Sigmoid colon (tissue), 6 donors: ENCODE measurements at regions not wholly inside any gene's neighbourhood (a gene's known extent, or its start where the extent isn't known, plus 50 kb on each side); places are given as distances from the start of the nearest gene placed in this dataset.
A peak's percentile ranks its signal among the peaks of the same experiment; 100 is the strongest.
"Not testable (repeated sequence)": the region's sequence is repeated elsewhere in the genome, so short reads cannot be mapped to it uniquely, and the experiment has no call there.

Experiments used
- DNase-seq: peaks from one replicate; pipeline ENCODE4 v3.0.0-alpha.2; 2019
- H3K27ac ChIP-seq, 4 donors: fragments of 200-600 bp; sonication (generic); one replicate each; pipeline ENCODE4 v1.5.1; 2016 to 2019; ENCODE audit warnings: mild to moderate bottlenecking in 1 of 4
- H3K27me3 ChIP-seq, 3 donors: fragments of 200-600 bp; sonication (generic); one replicate each; pipeline ENCODE4 v1.5.1; 2019; ENCODE audit warnings: mild to moderate bottlenecking in 1 of 3
- H3K36me3 ChIP-seq, 4 donors: fragments of 200-600 bp; sonication (generic); one replicate each; pipeline ENCODE4 v1.5.1; 2016 to 2019
- H3K4me1 ChIP-seq, 4 donors: fragments of 200-600 bp; sonication (generic); one replicate each; pipeline ENCODE4 v1.5.1; 2017 to 2019
- H3K4me3 ChIP-seq, 4 donors: fragments of 200-600 bp; sonication (generic); one replicate each; pipeline ENCODE4 v1.5.1; 2017 to 2019; ENCODE audit warnings: mild to moderate bottlenecking in 2 of 4, moderate library complexity in 1 of 4
- H3K9me3 ChIP-seq, 4 donors: fragments of 200-600 bp in 3 of 4; sonication (generic) in 3 of 4; one replicate each; pipeline versions ENCODE4 v1.5.1 to v1.6.1; 2013 to 2019
- EP300 ChIP-seq, 4 donors: sonication (generic); formaldehyde crosslinking; IDR thresholded peaks; one replicate each; pipeline ENCODE4 v1.6.1; 2017; ENCODE audit warnings: antibody characterized with exemption in 4 of 4
- POLR2AphosphoS5 ChIP-seq, 4 donors: sonication (generic); formaldehyde crosslinking; IDR thresholded peaks; one replicate each; pipeline ENCODE4 v1.6.1; 2017; ENCODE audit warnings: antibody characterized with exemption in 4 of 4
- WGBS, 2 donors: extraction: QIAGEN DNeasy Blood & Tissue Kit; methylation state at CpG; one replicate each; pipeline ENCODE4 v1.1.7; 2013; 5-methylcytosine and 5-hydroxymethylcytosine counted together
- intact Hi-C: fragments of 100-400 bp; cut with DNase I; formaldehyde crosslinking; loops from one replicate; pipeline ENCODE4 v1.15.1; 2023
- TF ChIP-seq, protein P1 (sequence below), 4 experiments: fragments of 450-650 bp in 3 of 4; fragments of 200-600 bp in 1 of 4; IDR thresholded peaks; one replicate each; pipeline ENCODE4 v1.5.1; 2016 to 2019; ENCODE audit warnings: antibody characterized with exemption in 4 of 4, mild to moderate bottlenecking in 3 of 4, moderate library complexity in 2 of 4
- donor health status: healthy with polysubstance abuse.
- donor health status: healthy.

DNA sequence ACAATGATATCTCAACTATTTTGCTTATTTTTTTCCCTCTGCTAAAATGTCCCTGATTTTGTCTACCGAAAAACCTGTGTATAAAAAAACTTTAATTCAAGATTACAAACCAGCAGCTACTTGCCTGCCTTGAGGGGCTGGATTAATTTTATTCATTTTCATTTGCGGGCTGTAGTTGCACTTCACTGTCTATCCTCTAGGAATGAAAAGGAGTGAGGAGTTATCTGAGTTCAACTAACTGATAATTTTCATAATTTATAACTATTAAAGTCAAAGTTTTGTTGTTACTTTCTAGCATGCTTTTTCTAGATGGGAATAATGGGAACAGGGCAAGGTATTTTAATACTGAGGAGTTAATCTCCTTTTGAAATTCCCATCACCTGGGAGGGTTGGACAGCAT lies 50.3 kb upstream of the AGTPBP1 start:
- H3K4me1 ChIP-seq, H3K27me3 ChIP-seq, DNase-seq, intact Hi-C loops, H3K4me3 ChIP-seq, H3K9me3 ChIP-seq, H3K27ac ChIP-seq, H3K36me3 ChIP-seq: not testable (repeated sequence)
- WGBS, 2 donors: 80 to 87% methylated on average over 2 of the region's 2 CpGs

DNA sequence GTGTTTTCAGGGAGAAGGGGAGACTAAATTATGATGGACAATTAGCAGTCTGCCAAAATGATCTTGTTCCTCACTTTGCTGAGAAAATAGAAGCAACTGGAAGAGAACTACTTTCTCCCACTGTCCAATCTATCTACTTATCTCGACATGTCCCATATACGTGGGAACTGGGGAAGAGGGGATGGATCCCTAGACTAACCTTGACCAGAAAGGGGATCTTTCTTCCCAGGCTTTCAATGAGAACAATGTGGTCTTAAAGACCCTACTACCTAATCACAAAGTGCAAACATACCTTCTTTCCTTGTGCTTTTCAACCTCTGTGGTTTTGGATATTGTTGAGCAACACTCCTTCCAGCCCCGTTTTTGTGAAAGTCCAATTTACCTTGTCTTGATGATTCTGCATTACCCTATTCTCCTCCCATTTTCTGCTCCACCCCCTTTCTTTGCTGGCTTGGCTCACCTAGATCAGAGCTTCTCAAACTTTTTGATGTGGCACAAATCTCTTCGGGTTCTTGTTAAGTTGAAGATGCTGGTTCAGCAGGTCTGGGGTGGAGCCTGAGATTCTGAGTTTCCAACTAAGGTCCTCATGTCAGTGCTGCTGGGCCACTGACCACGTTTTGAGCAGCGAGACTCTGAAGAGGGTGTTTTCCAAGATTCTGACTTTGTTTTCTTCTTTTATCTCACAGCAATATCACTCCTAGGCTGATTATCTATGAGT lies 61.4 kb upstream of the AGTPBP1 start:
- H3K27ac ChIP-seq: peak overlapping the region in 1 of 4 donors; percentile 90
- H3K27me3 ChIP-seq, H3K36me3 ChIP-seq, intact Hi-C loops, DNase-seq, H3K4me3 ChIP-seq, H3K9me3 ChIP-seq: not testable (repeated sequence)
- H3K4me1 ChIP-seq: peaks cover 0 to 22% (median 18%) of the 10 kb centered on the region in 4 donors
- 65 to 66% methylated on average over 6 of the region's 6 CpGs for WGBS, 2 donors

DNA sequence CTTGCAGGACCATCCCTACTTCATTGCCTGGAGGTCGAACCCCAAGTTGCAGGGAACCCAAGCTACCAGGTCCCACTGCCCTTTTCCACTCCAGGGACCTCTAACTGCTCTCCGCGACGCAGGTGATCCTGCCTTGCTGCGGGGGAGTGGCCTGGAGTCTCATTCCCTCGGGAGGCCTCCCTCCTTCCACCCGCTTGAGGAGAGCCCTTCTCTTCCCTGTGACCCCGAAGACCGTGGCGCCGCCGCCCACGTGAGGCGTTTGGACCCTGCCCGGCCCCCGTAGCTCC lies 63.0 kb upstream of the AGTPBP1 start:
- Histone ChIP-seq H3K4me1 (peaks cover 0 to 25% (median 18%) of the 10 kb centered on the region in 4 donors), H3K4me3 (peak overlapping the region; percentile 65 to 92 (median 73)), H3K27ac (peak overlapping the region; percentile 88 to 95 (median 90)), H3K36me3 (peaks cover 0 to 17% (median 1%) of the 10 kb centered on the region in 4 donors)
- DNase-seq, H3K9me3 ChIP-seq, H3K27me3 ChIP-seq: not testable (repeated sequence)
- WGBS, 2 donors: 1 to 3% methylated on average over 16 of the region's 16 CpGs
- intact Hi-C loops: loop anchor here (5.0 kb wide), 2 partner anchors 62 to 138 kb away; partner anchors contain the start of genes AGTPBP1 and NAA35
- TF ChIP-seq POLR2AphosphoS5 (IDR thresholded peaks at IDR 0.05) (peak in 1 of 4 donors; percentile 39), EP300 (IDR thresholded peaks at IDR 0.05) (peak in 1 of 4 donors; percentile 8)

DNA sequence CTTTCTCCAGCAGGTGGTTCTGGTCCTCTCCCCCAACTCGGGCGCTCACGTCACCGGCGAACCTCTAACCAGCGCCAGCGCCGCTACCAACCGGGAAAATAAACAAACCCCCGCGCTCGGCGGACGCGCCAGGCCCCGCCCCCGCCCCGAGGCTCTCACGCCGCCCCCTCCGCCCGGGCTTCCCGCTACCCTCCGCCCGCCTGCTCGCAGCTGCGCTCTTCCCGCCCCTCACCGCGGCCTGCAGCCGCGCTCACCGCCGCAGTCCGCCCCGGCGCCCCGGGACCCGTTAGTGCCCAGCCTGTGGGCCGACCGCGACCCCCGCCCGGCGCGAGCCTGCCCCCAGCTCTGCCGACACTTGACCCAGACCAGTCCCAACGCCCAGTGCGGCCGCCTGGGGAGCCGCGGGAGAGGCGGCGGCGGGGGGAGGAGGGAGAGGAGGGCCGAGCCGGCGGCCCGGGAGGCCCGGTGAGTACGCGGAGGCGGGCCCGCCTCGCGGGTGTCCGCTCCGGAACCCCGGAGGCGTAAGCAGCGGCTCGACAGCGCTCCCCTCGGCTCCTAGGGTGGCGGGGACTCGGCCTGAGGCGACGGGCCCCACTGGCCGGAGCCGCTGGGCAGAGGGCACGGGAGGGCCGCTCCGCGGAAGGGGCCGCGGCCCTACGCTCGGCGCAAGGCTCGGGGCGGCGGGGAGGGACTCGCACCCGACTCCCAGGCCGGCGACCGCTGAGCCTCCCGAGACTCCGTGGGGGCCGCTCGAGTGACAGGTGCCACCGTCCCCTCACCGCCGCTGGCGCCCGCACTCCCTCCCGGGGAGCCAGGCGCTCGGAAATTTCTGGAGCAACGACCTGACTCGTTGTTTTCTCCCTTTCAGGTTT lies 63.6 kb upstream of the AGTPBP1 start:
- Histone ChIP-seq H3K36me3 (peaks cover 0 to 17% (median 1%) of the 10 kb centered on the region in 4 donors), H3K4me3 (peak overlapping the region; percentile 65 to 92 (median 73)), H3K4me1 (peaks cover 0 to 25% (median 18%) of the 10 kb centered on the region in 4 donors), H3K27ac (peak overlapping the region; percentile 88 to 95 (median 90))
- peak; percentile 93 for DNase-seq
- intact Hi-C loops: loop anchor here (5.0 kb wide), 2 partner anchors 63 to 137 kb away; partner anchors contain the start of genes AGTPBP1 and NAA35
- TF ChIP-seq, protein P1, sequence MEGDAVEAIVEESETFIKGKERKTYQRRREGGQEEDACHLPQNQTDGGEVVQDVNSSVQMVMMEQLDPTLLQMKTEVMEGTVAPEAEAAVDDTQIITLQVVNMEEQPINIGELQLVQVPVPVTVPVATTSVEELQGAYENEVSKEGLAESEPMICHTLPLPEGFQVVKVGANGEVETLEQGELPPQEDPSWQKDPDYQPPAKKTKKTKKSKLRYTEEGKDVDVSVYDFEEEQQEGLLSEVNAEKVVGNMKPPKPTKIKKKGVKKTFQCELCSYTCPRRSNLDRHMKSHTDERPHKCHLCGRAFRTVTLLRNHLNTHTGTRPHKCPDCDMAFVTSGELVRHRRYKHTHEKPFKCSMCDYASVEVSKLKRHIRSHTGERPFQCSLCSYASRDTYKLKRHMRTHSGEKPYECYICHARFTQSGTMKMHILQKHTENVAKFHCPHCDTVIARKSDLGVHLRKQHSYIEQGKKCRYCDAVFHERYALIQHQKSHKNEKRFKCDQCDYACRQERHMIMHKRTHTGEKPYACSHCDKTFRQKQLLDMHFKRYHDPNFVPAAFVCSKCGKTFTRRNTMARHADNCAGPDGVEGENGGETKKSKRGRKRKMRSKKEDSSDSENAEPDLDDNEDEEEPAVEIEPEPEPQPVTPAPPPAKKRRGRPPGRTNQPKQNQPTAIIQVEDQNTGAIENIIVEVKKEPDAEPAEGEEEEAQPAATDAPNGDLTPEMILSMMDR (IDR thresholded peaks at IDR 0.05): peak in 1 of 4 experiments; percentile 18
- peak in 1 of 4 donors; percentile 59 for TF ChIP-seq POLR2AphosphoS5 (IDR thresholded peaks at IDR 0.05)
- 1% methylated on average over 111 of the region's 111 CpGs for WGBS, 2 donors
- H3K9me3 ChIP-seq, H3K27me3 ChIP-seq: not testable (repeated sequence)

DNA sequence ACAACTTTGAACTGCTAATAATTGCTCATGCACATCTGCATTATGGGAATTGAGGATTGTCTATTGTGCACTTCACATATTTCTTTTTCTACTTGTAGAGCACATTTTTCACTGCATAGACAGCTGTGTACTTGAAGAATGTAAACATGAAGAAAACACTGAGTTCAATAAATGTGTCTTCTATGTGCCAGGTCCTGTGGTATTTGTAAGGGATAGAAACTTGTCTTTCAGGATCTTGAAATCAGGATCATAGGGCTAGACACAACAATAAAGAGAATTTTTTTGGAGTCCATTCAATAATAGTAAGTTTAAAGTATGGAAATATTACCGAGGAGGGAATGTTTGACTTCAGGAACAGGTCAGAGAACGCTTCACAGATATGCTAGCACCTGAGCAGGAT lies 66.6 kb upstream of the AGTPBP1 start:
- intact Hi-C loops: loop anchor here (5.0 kb wide), 2 partner anchors 66 to 134 kb away; partner anchors contain the start of genes AGTPBP1 and NAA35
- 91 to 95% methylated on average over 2 of the region's 2 CpGs for WGBS, 2 donors

DNA sequence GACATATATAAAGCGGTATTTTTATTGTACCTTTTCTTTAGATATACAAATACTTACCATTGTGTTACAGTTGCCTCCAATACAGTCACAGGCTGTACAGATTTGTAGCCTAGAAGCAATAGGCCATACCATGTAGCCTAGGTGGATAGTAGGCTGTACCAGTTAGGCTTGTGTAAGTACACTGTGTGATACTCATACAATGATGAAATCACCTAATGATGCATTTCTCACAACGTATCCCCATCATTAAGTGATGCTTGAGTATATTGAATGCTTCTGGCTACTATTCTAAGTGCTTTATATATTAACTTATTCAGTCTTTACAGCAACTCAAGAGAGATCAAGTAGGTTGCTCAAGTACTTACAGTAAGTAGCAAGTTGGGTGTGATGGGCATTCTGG lies 71.6 kb upstream of the AGTPBP1 start:
- H3K27me3 ChIP-seq, DNase-seq, H3K4me1 ChIP-seq, H3K4me3 ChIP-seq, H3K9me3 ChIP-seq, intact Hi-C loops, H3K27ac ChIP-seq: not testable (repeated sequence)
- H3K36me3 ChIP-seq: peaks cover 0 to 24% (median 0%) of the 10 kb centered on the region in 4 donors
- 91% methylated on average over 2 of the region's 2 CpGs for WGBS, 2 donors

More for the DNA sequence above, 66.6 kb upstream of the AGTPBP1 start:
- DNase-seq, H3K9me3 ChIP-seq, H3K27me3 ChIP-seq, H3K4me3 ChIP-seq, H3K27ac ChIP-seq: not testable (repeated sequence)
- H3K36me3 ChIP-seq: peaks cover 0 to 20% (median 1%) of the 10 kb centered on the region in 4 donors
- peaks cover 0 to 25% (median 18%) of the 10 kb centered on the region in 4 donors for H3K4me1 ChIP-seq

DNA sequence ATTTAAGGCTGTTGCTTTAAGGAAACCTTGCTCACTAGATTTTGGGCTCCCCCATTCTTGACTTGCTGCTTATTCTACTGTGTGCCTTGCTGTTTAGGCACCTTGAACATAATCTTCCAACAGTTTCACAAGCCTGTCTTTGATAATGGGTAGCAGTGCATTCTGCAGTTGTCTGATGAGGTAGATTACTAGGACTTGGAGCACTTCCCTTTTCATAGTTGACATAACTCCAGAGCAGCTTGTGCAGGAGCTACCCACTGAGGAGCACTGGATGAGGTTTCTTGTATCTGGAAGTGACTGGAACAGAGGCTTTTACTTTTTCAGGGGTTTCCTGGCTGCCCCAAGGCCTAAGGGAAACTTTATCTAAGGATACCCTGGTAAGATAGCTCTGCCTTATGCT lies 73.0 kb upstream of the AGTPBP1 start:
- intact Hi-C loops, H3K4me3 ChIP-seq, H3K9me3 ChIP-seq, H3K4me1 ChIP-seq, H3K27me3 ChIP-seq, H3K27ac ChIP-seq, DNase-seq: not testable (repeated sequence)
- peaks cover 0 to 17% (median 0%) of the 10 kb centered on the region in 4 donors for H3K36me3 ChIP-seq
